T-helper 2 cell treated with Interferon-gamma antibody and Interleukin-4, amounts not matched to agents 100 ng/mL and 5 ng/mL, for 36 hours (primary cell): ENCODE measurements at regions not wholly inside any gene's neighbourhood (a gene's known extent, or its start where the extent isn't known, plus 50 kb on each side); places are given as distances from the start of the nearest gene placed in this dataset.
"Not testable (repeated sequence)": the region's sequence is repeated elsewhere in the genome, so short reads cannot be mapped to it uniquely, and the experiment has no call there.

ENCODE experiments used
- intact Hi-C: fragments of 100-400 bp; cut with micrococcal nuclease; formaldehyde crosslinking; loops from one replicate; pipeline ENCODE4 v1.15.1; 2023

DNA sequence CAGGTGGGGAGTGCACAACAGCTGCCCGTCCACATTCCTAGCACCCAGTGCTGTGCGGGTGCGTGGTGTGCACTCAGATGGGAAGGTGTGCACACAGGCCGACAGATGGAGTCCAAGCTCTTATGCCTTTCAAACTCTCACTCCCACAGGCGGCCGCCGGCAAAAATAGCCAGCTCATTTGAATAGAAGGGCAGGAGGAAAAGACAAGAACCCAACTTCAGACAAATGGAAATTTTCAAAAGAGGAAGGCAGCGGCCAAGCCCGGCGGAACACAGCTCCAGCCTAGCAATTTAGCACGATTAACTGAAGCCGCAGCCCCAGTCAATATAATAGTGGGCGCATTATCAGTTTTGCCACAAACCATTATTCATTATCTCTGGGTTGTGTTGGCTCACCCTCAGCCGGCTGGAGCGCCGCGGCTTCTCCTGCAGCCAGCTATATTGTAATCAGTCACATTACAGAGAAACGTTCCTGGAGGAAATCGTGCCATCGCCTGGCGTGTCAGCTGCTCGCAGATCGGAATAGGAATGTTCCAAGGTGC, 103.9 kb upstream of the SEC14L1 start:
- intact Hi-C loops, result no loop called here

DNA sequence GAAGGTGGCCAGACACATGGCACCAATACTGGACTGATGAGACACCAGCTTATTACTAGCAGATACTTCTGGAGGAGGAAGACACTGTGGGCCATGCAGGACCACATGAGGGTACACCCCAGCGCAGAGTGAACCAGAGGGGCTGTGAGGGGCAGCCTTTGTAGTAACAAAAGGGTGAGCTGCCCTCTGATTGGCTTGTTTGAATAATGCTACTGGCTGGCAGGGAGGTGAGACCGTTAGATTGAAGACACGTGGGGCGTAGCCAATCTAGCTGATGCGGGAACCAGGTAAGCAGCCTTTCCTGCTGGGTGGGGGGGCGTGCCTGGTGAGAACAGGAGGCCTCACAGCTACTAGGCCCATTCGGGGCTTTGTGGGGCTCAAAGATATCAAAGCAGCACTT, 102.8 kb upstream of the SEC14L1 start:
- intact Hi-C loops, result no loop called here

GRCh38 chr17:77038884-77039555, 101.7 kb upstream of the SEC14L1 start:
- intact Hi-C loops, result no loop called here

DNA sequence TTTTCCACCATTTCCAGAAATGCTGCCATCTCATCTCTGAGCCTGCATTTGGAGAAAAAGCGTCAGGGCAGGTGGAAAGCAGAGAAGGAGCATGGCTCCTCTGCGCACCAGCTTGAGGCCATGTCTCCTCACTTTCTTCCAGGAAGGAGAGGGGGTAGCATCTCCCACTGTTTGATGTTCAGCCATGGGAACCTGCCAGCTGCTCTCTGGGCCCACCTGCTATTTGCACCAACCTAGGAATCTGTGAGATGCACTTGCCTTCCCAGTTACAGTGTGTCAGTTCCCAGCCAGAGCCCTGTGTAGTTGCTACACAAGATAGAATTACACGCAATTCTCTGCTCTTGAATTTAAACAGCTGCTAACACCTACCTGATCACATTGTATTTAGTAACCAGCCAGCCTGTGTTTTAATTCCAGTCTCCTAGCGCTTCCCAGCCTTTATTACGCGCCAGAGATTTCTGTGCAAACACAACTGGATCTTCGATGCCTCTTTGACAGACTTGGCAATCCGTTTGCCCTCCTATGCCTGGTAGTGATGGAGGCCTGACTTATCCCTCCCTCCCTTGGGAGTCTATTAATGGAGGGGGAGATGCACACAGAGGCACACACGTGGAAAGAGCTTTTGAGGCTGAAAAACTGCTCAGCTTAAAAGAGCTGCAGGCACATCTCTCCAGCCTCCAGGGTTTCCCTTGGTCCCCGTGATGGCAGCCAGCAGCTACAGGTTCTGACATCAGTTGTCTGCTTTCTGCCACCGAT, 98.1 kb upstream of the SEC14L1 start:
- intact Hi-C loops, result no loop called here

DNA sequence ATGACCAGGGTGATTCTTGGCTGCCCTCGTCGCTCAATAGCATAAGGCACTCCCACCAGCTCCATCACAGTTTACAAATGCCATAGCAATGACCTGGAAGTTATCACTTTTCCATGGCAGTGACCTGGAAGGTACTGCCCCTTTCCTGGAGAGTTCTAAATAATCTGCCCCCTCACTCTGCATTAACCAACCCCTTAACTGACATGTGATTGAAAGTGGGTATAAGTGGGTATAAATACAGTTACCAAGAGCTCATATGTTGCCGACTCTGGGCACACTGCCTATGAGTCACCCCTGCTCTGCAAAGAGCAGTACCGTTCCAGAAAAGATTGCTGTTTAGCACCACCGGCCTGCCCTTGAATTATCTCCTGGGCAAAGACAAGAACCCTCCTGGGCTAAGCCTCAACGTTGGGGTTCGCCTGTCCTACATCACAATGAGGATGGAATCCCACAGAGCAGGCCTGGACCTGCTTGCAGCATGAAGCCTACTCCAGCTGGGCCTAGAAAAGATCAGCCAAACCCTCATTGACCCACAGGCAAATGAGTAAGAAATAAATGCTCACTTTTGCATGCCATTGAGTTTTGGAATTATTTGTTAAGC, 95.2 kb upstream of the SEC14L1 start:
- intact Hi-C loops, result no loop called here

GRCh38 chr17:77049440-77049839, 91.3 kb upstream of the SEC14L1 start:
- intact Hi-C loops, result no loop called here

GRCh38 chr17:77050901-77051300, 89.9 kb upstream of the SEC14L1 start:
- intact Hi-C loops, result not testable (repeated sequence)

- intact Hi-C loops, result no loop called here
These were observed 85.8 kb upstream of the SEC14L1 start for GRCh38 chr17:77054936-77055335.

- intact Hi-C loops, result no loop called here
These were observed 85.3 kb upstream of the SEC14L1 start for GRCh38 chr17:77055453-77055852.

GRCh38 chr17:77058016-77058415, 82.8 kb upstream of the SEC14L1 start:
- intact Hi-C loops, result no loop called here

DNA sequence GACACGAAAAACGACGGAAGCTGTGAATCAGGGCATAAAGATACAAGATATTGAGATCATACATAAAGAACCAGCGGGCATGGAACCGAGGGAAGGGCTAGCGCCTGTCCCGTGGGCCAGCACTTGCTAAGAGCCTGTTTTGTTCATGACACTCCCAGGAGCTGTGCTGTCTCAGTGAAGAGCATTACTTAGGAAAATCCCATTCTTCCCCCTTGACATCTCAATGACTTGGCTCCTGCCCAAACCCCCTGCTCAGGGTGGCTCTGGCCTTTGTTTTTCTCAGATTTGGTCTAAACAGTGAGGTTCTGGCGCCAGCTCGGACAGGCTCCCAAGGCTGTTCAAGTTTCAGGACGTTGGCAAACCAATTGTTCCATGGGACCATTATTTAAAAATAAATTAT, 79.1 kb upstream of the SEC14L1 start:
- intact Hi-C loops, result no loop called here

GRCh38 chr17:77064598-77064997, 76.2 kb upstream of the SEC14L1 start:
- intact Hi-C loops, result no loop called here

- intact Hi-C loops, result loop anchor here (1.0 kb wide), 1 partner anchor 198 kb away; the partner anchor contains the start of gene MGAT5B
These were observed 74.6 kb upstream of the SEC14L1 start for GRCh38 chr17:77066165-77066564.

DNA sequence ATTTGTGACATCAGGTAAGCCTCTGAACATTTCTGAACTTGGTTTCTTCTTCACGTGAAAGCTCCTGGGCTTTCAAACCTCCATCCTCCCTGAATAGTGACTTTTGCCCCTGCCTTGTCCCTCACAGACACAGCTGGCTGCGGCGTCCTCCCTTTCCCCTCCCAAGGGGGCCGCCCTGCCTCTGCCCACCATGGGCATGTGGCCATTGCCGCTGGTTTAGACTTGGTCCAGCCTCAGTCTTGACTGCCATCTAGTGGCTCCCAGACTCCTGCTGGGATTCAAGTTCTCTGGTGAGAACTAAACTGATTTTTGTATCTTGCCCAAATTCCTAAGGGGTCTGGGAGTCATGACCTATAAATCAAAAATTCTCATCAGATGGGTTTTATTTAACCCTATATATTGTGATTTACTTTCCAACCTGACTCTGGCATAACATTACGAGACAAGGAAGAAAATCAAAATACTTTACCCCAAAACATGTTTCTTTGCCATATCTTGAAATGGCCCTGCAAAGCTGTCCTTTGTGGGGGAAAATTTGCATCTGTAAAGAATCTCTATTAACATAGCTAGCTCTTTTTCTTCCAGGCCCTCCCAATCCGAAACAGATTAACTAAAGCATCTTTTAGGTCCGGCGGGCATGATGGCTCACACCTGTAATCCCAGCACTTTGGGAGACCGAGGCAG, 73.9 kb upstream of the SEC14L1 start:
- intact Hi-C loops, result loop anchor here (1.0 kb wide), 2 partner anchors 199 to 251 kb away; partner anchors contain the start of gene MGAT5B

DNA sequence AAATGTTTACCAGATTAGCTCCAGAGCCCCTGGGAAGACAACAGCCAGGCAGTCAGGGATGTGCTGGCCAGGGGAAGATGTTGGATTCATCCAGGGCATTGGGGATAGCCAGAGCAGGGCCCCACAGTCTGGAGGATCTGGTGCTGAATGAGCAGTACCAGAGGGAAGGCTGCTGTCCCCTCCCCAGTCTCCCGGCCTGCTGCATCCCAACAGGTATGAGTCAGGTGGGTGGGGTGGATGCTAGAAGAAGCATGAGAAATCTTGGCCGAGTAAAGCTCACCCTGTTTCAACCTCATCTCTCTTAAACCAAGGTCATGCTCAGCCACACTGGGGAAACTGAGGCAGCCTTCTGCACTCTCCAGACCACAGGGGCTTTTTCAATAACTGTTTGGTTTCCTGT, 71.9 kb upstream of the SEC14L1 start:
- intact Hi-C loops, result no loop called here

DNA sequence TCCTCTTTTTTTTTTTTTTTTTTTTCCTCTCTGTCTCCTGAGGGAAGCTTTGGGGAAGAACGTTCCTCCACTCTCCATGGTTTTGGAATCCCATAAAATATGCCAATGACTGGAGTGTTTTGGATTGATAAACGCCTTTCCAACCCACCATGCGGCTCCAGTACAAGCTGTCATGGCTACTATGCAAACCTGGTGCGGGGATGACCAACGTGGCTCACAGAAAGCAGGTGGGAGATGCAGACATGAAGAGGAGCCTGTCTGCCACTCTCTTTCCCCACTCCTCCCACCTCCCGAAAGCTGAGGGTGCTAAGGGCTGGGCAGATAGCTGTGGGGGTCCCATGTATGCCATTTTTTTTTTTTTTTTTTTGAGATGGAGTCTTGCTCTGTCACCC, 69.9 kb upstream of the SEC14L1 start:
- intact Hi-C loops, result no loop called here

DNA sequence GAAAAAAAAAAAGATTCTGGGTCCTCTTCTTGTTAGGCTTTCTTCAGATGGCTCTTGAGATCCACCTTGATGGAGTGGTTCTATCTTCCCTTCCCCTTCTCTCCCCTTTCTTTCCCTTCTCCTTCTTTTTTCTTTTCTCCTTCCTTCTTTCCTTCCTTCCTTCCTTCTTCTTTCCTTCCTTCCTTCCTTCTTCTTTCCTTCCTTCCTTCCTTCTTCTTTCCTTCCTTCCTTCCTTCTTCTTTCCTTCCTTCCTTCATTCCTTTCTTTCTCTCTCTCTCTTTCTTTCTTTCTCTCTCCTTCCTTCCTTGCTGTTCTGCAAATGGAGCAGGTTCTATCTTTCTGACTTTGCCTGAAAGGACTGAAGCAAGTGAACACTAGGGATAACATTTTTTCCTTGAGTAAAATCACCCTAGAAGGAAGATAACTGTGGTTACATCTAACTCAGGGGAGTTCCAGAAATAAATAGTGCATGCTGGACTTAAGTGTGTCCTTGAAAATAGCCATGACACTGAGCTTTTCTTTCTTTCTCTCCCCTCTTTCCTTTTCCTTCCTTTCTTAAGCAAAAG, 68.8 kb upstream of the SEC14L1 start:
- intact Hi-C loops, result no loop called here

DNA sequence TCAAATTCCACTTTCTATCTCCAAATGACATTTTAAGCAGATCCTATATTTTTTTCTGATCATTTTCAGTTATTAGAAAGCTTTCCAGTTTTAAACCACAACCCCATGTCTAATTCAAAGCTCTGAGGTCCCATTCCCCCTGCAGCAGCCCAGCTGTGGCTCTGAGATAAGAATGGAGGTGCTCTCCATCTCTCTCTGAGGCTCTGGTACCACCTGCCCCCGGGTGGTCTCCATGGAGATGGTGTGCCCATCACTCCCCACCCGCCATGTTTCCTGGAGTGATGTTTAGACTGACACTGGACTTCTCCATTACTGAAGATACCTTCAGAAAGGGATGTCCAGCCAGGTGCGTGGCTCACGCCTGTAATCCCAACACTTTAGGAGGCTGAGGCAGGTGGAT, 68.1 kb upstream of the SEC14L1 start:
- intact Hi-C loops, result no loop called here

DNA sequence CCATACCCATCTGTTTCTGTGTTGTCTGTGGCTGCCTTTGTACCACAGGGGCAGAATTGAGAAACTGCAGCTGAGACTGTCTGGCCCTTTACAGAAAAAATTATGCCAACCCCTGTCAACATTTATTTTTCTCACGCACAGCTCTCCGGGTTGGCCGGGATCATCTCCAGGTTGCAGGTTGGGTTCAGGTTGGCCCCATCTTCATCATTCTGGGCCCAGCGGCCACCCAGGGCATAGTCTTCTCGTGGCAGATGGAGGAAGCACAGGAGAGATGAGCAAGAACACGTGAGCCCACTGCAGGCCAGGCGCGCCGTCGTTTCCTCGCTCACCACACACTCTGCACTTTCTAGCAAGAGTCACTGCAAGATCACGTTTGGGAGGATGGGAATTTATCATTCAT, 66.1 kb upstream of the SEC14L1 start:
- intact Hi-C loops, result no loop called here

DNA sequence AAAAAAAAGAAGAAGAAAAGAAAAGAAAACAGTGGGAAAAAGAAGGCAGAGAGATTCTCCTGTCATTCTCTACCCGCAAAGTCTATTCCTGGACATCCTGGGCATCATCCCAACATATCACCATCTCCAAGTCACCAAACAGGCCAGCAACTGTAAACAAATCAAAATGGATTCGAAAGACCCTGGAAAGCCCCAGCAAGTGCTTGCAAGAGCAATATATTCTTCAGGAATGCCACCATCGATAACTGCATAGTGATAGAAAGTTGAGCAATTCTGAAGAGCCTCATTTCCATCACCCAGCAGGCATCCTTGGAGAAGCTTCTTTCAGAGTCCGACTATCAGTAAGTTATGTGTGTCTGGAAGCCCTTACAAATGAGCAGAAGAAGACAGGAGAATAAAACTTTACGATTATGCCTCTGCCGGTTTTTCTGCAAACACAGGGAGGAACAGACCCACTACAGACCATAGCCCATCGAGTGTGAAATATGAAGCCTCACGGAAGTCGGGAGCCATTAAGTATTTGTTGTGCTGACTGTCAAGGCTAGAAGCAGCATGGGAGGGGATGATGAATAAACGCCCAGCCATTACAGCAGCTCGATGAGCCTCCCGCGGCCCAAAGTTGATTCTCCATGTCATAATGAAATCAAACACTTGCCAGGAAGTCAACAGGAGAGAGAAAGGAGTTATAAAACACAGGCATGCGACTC, 64.5 kb upstream of the SEC14L1 start:
- intact Hi-C loops, result no loop called here

DNA sequence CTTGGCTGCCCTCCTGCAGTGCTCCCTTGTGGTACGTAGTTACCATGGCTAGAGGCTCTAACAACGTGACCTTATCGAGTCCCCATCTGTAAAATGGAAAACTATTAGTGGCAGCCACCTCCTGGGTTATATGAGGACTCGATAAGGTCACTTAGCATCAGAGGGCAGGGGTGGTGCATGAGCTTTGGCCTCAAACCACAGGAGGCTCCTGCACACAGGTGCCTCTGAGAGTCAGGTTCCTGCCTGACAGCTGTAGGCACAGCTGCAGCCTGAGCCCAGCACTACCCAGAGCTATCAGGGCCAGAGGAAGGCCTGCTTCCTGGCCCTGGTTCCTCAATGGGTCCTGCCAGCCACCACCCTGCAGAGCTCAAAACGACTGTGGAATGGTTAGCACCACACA, 57.2 kb upstream of the SEC14L1 start:
- intact Hi-C loops, result no loop called here
